ENCODE measurements at regions not wholly inside any gene's neighbourhood (a gene's known extent, or its start where the extent isn't known, plus 50 kb on each side); places are given as distances from the start of the nearest gene placed in this dataset.

DNA sequence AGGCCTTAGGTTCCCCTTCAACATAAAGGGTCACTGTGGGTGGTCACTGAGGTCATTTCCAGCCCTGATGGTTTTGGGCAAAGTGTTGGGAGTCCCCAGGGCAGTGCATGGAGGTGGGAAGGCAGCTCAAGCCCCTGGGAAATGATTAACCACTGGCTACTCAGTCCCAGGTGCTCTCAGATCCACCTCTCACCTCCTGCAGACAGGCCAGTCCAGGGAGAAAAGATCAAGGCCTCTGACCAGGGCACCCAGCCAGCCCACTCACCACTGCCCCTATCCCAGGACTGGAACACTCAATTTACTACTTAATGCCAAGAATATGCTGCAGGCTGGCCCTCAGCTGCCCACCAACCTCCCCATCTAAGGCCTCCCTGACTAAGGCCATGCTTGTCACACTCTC is 1307.9 kb downstream of the UQCRFS1 start:
- CTCF ChIA-PET (ENCODE audit: partially characterized antibody): no interaction called here
- Mint-ChIP-seq H3K4me1 (peaks cover 0 to 2% (median 0%) of the 10 kb centered on the region in 4 donors), H3K27ac (no peak overlapping the region), H3K4me3 (no peak overlapping the region), H3K36me3 (no peaks in the 10 kb centered on the region), H3K27me3 (no peaks in the 10 kb centered on the region), H3K9me3 (peaks cover 0 to 4% (median 0%) of the 10 kb centered on the region in 8 donors)
- intact Hi-C loops (cut with micrococcal nuclease): no loop called here
- no peak for DNase-seq
- no peak overlapping the region for H3K4me3 ChIP-seq (ENCODE audit: low read length in 2 of 2)
- H3K36me3 ChIP-seq (ENCODE audit: insufficient read depth, low read length): no peaks in the 10 kb centered on the region
- POLR2A ChIA-PET (ENCODE audit: partially characterized antibody): no interaction called here
- H3K9me3 ChIP-seq (ENCODE audit: control insufficient read depth in 1 of 2, low read length in 2 of 2): no peaks in the 10 kb centered on the region
- no peaks in the 10 kb centered on the region for H3K27me3 ChIP-seq (ENCODE audit: insufficient read depth, low read length)
- H3K4me1 ChIP-seq (ENCODE audit: insufficient read depth, low read length): no peaks in the 10 kb centered on the region
- no peak overlapping the region for H3K27ac ChIP-seq (ENCODE audit: low read depth, low read length)

- Histone ChIP-seq H3K27me3 (ENCODE audit: insufficient read depth, low read length) (no peaks in the 10 kb centered on the region), H3K27ac (ENCODE audit: low read depth, low read length) (no peak overlapping the region), H3K4me1 (ENCODE audit: insufficient read depth, low read length) (no peaks in the 10 kb centered on the region), H3K4me3 (ENCODE audit: low read length in 2 of 2) (no peak overlapping the region), H3K9me3 (ENCODE audit: control insufficient read depth in 1 of 2, low read length in 2 of 2) (no peaks in the 10 kb centered on the region), H3K36me3 (ENCODE audit: insufficient read depth, low read length) (no peaks in the 10 kb centered on the region)
- ChIA-PET CTCF (ENCODE audit: partially characterized antibody) (no interaction called here), POLR2A (ENCODE audit: partially characterized antibody) (no interaction called here)
- H3K27ac Mint-ChIP-seq: no peak overlapping the region
- intact Hi-C loops (cut with micrococcal nuclease): no loop called here
- H3K4me3 Mint-ChIP-seq: no peak overlapping the region
- H3K27me3 Mint-ChIP-seq: no peaks in the 10 kb centered on the region
- H3K9me3 Mint-ChIP-seq: peaks cover 0 to 6% (median under 1%) of the 10 kb centered on the region in 8 donors
- peaks cover 0 to 2% (median 0%) of the 10 kb centered on the region in 4 donors for H3K4me1 Mint-ChIP-seq
- DNase-seq: no peak
- H3K36me3 Mint-ChIP-seq: no peaks in the 10 kb centered on the region
Measured at GRCh38 chr19:27901078-27901477, 1311.9 kb downstream of the UQCRFS1 start.

GRCh38 chr19:27896091-27896490 is 1316.9 kb downstream of the UQCRFS1 start:
- Histone ChIP-seq H3K27me3 (ENCODE audit: insufficient read depth, low read length) (no peaks in the 10 kb centered on the region), H3K4me3 (ENCODE audit: low read length in 2 of 2) (no peak overlapping the region), H3K36me3 (ENCODE audit: insufficient read depth, low read length) (no peaks in the 10 kb centered on the region), H3K4me1 (ENCODE audit: insufficient read depth, low read length) (no peaks in the 10 kb centered on the region), H3K9me3 (ENCODE audit: control insufficient read depth in 1 of 2, low read length in 2 of 2) (no peaks in the 10 kb centered on the region), H3K27ac (ENCODE audit: low read depth, low read length) (no peak overlapping the region)
- Mint-ChIP-seq H3K27ac (no peak overlapping the region), H3K36me3 (no peaks in the 10 kb centered on the region), H3K9me3 (peaks cover 0 to 13% (median 2%) of the 10 kb centered on the region in 8 donors), H3K4me1 (peaks cover 0 to 1% (median 0%) of the 10 kb centered on the region in 4 donors), H3K27me3 (no peaks in the 10 kb centered on the region), H3K4me3 (no peak overlapping the region)
- POLR2A ChIA-PET (ENCODE audit: partially characterized antibody): no interaction called here
- no peak for DNase-seq
- CTCF ChIA-PET (ENCODE audit: partially characterized antibody): no interaction called here
- intact Hi-C loops (cut with micrococcal nuclease): no loop called here

GRCh38 chr19:27894906-27895754 is 1317.8 kb downstream of the UQCRFS1 start:
- H3K36me3 ChIP-seq (ENCODE audit: insufficient read depth, low read length): no peaks in the 10 kb centered on the region
- no peaks in the 10 kb centered on the region for H3K4me1 ChIP-seq (ENCODE audit: insufficient read depth, low read length)
- DNase-seq: no peak
- intact Hi-C loops (cut with micrococcal nuclease): no loop called here
- no peaks in the 10 kb centered on the region for H3K27me3 ChIP-seq (ENCODE audit: insufficient read depth, low read length)
- POLR2A ChIA-PET (ENCODE audit: partially characterized antibody): no interaction called here
- Mint-ChIP-seq H3K9me3 (peaks cover 0 to 16% (median 2%) of the 10 kb centered on the region in 8 donors), H3K27ac (no peak overlapping the region), H3K4me1 (no peaks in the 10 kb centered on the region), H3K36me3 (no peaks in the 10 kb centered on the region), H3K27me3 (no peaks in the 10 kb centered on the region), H3K4me3 (no peak overlapping the region)
- no peak overlapping the region for H3K4me3 ChIP-seq (ENCODE audit: low read length in 2 of 2)
- H3K27ac ChIP-seq (ENCODE audit: low read depth, low read length): no peak overlapping the region
- H3K9me3 ChIP-seq (ENCODE audit: control insufficient read depth in 1 of 2, low read length in 2 of 2): no peaks in the 10 kb centered on the region
- CTCF ChIA-PET (ENCODE audit: partially characterized antibody): no interaction called here

DNA sequence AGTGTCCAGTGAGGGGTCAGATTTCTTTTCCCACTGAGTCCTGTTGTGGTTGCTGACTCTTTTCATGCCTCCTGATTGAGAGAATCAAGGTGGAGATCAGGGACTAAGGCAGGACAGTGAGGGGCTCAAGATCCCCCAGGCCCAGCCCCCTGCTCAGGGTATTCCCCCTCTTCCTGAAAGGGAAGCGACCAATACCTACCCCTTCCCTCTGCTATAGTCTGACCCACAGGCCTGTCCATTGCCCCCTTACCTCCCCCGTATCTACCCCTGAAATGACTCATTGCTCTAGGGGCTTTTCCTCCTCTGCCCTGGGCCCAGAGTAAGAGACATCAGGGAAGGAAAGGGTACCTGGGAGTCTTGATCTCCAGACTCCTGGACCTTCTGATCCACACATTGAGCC is 1320.5 kb downstream of the UQCRFS1 start:
- Histone ChIP-seq H3K27me3 (ENCODE audit: insufficient read depth, low read length) (no peaks in the 10 kb centered on the region), H3K36me3 (ENCODE audit: insufficient read depth, low read length) (no peaks in the 10 kb centered on the region), H3K4me1 (ENCODE audit: insufficient read depth, low read length) (no peaks in the 10 kb centered on the region), H3K9me3 (ENCODE audit: control insufficient read depth in 1 of 2, low read length in 2 of 2) (no peaks in the 10 kb centered on the region), H3K4me3 (ENCODE audit: low read length in 2 of 2) (no peak overlapping the region), H3K27ac (ENCODE audit: low read depth, low read length) (no peak overlapping the region)
- CTCF ChIA-PET (ENCODE audit: partially characterized antibody): no interaction called here
- intact Hi-C loops (cut with micrococcal nuclease): no loop called here
- Mint-ChIP-seq H3K9me3 (peaks cover 2 to 19% (median 4%) of the 10 kb centered on the region in 8 donors), H3K27me3 (no peaks in the 10 kb centered on the region), H3K36me3 (no peaks in the 10 kb centered on the region), H3K27ac (no peak overlapping the region), H3K4me3 (no peak overlapping the region), H3K4me1 (no peaks in the 10 kb centered on the region)
- POLR2A ChIA-PET (ENCODE audit: partially characterized antibody): no interaction called here
- DNase-seq: no peak

GRCh38 chr19:27891411-27891810 is 1321.5 kb downstream of the UQCRFS1 start:
- H3K4me3 Mint-ChIP-seq: no peak overlapping the region
- H3K27ac ChIP-seq (ENCODE audit: low read depth, low read length): no peak overlapping the region
- POLR2A ChIA-PET (ENCODE audit: partially characterized antibody): no interaction called here
- H3K4me3 ChIP-seq (ENCODE audit: low read length in 2 of 2): no peak overlapping the region
- H3K9me3 ChIP-seq (ENCODE audit: control insufficient read depth in 1 of 2, low read length in 2 of 2): no peaks in the 10 kb centered on the region
- no peaks in the 10 kb centered on the region for H3K36me3 Mint-ChIP-seq
- no peaks in the 10 kb centered on the region for H3K36me3 ChIP-seq (ENCODE audit: insufficient read depth, low read length)
- H3K4me1 Mint-ChIP-seq: no peaks in the 10 kb centered on the region
- H3K27me3 ChIP-seq (ENCODE audit: insufficient read depth, low read length): no peaks in the 10 kb centered on the region
- DNase-seq: no peak
- peaks cover 0 to 1% of the 10 kb centered on the region in 2 donors for H3K27me3 Mint-ChIP-seq
- H3K9me3 Mint-ChIP-seq: peaks cover 3 to 26% (median 10%) of the 10 kb centered on the region in 8 donors
- CTCF ChIA-PET (ENCODE audit: partially characterized antibody): no interaction called here
- H3K27ac Mint-ChIP-seq: no peak overlapping the region
- intact Hi-C loops (cut with micrococcal nuclease): no loop called here
- no peaks in the 10 kb centered on the region for H3K4me1 ChIP-seq (ENCODE audit: insufficient read depth, low read length)

GRCh38 chr19:27890696-27891095 is 1322.3 kb downstream of the UQCRFS1 start:
- Mint-ChIP-seq H3K4me1 (no peaks in the 10 kb centered on the region), H3K27me3 (peaks cover 0 to 1% of the 10 kb centered on the region in 2 donors), H3K4me3 (no peak overlapping the region), H3K27ac (peak overlapping the region in 2 of 7 donors; percentile 25 to 62), H3K9me3 (peaks cover 3 to 29% (median 13%) of the 10 kb centered on the region in 8 donors), H3K36me3 (no peaks in the 10 kb centered on the region)
- no peak overlapping the region for H3K27ac ChIP-seq (ENCODE audit: low read depth, low read length)
- no peaks in the 10 kb centered on the region for H3K9me3 ChIP-seq (ENCODE audit: control insufficient read depth in 1 of 2, low read length in 2 of 2)
- no peak overlapping the region for H3K4me3 ChIP-seq (ENCODE audit: low read length in 2 of 2)
- H3K4me1 ChIP-seq (ENCODE audit: insufficient read depth, low read length): no peaks in the 10 kb centered on the region
- intact Hi-C loops (cut with micrococcal nuclease): no loop called here
- H3K27me3 ChIP-seq (ENCODE audit: insufficient read depth, low read length): no peaks in the 10 kb centered on the region
- H3K36me3 ChIP-seq (ENCODE audit: insufficient read depth, low read length): no peaks in the 10 kb centered on the region
- no peak for DNase-seq
- CTCF ChIA-PET (ENCODE audit: partially characterized antibody): no interaction called here
- POLR2A ChIA-PET (ENCODE audit: partially characterized antibody): no interaction called here
